B cell (primary cell): ENCODE measurements at regions not wholly inside any gene's neighbourhood (a gene's known extent, or its start where the extent isn't known, plus 50 kb on each side); places are given as distances from the start of the nearest gene placed in this dataset.

ENCODE experiments used
- CTCF ChIP-seq: fragments of 200-600 bp; IDR thresholded peaks from one replicate; pipeline ENCODE4 v1.8.0; 2022; ENCODE audit warnings: antibody characterized with exemption, mild to moderate bottlenecking
- EZH2 ChIP-seq: IDR thresholded peaks from 2 replicates; pipeline ENCODE4 v1.6.1; 2012; ENCODE audit warnings: borderline replicate concordance, low read depth, mild to moderate bottlenecking, moderate library complexity, low read length; ENCODE audit not compliant: insufficient read depth, poor library complexity, severe bottlenecking

- TF ChIP-seq CTCF (no peak), EZH2 (no peak)
Observed at GRCh38 chr4:147134536-147135210, 189.0 kb upstream of the TTC29 start.
